GM11168 (cell line): ENCODE measurements at regions not wholly inside any gene's neighbourhood (a gene's known extent, or its start where the extent isn't known, plus 50 kb on each side); places are given as distances from the start of the nearest gene placed in this dataset.
"Not testable (repeated sequence)": the region's sequence is repeated elsewhere in the genome, so short reads cannot be mapped to it uniquely, and the experiment has no call there.

Experiments used
- in situ Hi-C: fragments of 300-500 bp; cut with MboI; formaldehyde crosslinking; loops from one replicate; pipeline ENCODE4 v1.12.0; 2022; ENCODE audit warnings: low sequenced_read_pairs; ENCODE audit not compliant: unreplicated experiment

DNA sequence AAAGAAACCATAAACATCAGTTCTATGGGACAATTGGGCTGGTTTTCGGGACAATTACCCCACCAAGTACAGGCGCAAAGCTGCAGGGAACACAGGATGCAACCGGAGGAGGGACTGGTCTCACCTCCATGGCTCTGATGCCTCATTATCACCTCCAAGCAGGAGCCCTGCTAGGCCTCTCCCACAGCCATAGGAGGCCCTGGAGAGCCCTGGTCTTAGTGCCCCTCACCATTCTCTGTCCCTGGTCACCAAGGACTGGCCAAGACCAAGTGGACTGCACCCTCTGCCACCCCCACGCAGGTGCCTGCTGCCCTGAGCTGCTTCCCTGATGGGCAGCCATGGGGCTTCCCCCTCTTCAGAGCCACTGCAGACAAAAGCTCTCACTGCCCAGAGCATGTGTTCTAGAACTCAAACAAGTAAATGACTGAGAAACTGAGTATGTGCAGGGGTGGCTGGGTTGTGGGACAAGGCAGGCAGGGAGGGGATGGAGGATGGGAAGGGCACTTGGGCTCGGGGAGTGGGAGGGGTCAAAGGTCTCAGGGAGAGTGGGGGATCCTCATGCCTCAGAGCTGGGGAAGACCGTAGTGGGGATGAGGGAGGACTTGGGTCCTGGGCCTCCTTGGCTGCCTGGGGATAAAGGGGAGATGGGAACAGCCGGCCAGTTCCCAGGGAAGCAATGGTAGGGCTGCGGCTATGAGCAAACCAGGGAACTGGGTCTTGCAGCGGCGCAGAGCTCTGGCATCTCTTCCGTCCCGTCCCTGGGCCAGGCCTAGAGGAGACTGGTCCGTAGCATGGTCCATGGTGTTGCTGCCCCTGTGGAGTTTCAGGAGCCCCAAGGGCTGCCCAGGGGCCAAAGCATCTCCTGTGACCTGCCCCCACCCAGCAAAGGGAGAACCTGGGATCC, 435.1 kb downstream of the PREX1 start:
- in situ Hi-C loops: no loop called here

- in situ Hi-C loops: no loop called here
Measured at GRCh38 chr20:48390981-48391380, 436.8 kb downstream of the PREX1 start.

DNA sequence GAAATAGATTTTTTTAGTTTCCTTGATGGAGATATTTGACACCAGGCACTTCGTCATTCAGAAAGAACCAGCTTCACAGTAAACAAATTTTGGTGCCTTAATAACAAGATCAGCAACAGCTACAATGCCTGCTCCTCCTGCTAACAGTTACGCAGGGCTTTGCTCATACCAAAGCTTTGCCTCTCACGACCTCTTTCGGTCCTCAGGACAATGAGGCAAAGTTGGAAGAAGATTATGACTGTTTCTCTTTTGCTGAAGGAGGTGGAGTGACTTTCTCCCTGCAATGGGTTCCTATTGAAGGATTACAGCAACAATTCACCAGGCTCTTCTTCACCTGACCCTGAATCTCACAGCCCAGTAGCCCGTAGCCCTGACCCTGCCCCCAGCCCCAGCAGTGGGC, 440.1 kb downstream of the PREX1 start:
- in situ Hi-C loops: no loop called here

DNA sequence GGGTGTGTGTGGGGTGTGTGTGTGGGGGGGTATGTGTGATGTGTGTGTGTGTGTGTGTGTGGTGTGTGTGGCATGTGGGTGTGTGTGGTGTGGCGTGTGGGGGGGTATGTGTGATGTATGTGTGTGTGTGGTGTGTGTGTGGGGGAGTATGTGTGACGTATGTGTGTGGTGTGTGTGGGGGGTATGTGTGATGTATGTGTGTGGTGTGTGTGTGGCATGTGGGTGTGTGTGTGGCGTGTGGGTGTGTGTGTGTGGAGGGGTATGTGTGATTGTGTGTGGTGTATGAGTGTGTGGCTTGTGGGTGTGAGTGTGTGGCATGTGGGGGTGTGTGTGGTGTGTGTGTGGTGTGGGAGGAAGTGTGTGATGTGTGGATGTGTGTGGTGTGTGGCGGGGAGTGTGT, 442.3 kb downstream of the PREX1 start:
- in situ Hi-C loops: no loop called here

DNA sequence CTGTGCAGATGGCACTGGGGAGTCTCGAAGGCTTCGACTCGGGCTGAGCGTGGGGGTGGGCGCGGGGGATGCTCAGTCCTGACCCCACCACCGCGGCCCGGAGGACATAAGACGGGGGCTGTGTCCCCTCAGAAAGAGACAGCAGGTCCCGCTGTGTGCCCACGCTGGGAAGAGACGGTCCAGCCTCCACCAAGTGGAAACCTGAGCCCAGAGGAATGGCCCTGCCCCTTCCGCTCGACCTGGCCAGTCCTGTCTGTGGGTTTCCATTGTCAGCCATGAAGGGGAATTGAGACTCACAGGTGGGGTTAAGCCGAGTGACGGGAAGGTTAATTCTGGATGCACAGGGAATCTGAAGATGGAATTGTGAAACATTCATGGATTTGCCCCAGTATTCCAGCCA, 442.7 kb downstream of the PREX1 start:
- in situ Hi-C loops: no loop called here

DNA sequence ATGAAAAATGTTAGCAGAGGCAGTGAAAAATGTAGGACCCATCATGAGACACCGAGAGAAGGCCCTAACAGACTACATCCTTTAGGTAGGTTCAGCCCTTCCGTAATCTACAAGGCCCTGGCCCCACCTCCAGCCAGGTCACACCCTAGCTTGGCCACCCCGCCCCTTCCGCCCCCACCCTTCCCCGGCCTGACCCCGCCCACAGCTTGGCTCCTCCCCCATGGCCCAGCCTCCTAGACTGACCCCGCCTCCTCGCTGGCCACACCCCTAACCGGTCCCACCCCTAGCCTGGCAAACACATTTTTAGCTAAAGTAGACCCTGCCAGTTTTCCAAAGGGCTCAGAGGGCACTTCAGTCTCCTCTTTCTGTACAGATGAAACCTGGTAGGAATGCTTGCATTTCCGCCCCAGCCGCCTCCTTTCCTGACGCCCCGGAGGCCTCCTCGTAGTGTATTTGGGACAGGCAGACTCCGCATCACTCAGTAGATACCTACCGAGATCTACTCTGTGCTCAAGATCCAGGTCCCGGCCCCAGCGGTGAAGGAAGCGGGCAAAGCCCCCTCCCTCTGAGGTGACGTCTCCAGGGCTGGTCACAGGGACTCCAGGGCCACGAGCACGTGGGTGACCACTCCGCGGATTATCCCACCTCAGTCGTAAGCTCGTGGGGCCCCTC, 443.5 kb downstream of the PREX1 start:
- in situ Hi-C loops: no loop called here

GRCh38 chr20:48383252-48383651, 444.5 kb downstream of the PREX1 start:
- in situ Hi-C loops: no loop called here

DNA sequence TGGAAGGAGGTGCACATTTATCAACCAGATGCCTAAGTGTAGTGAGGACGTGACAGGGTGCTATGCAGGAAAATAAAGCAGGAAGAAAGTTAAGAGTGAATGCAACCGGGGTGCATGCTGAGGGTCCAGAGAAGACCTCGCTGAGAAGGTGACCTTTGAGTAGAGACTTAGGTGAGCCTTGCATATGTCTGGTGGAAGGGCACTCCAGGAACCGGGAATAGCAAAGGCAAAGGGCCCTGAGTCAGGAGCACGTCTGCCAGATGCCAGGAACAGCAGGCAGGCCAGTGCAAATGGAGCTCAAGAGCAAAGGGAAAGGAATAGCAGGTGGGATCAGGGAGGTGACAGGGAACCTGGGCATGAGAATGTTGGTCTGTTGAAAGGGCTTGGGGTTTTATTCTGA, 445.5 kb downstream of the PREX1 start:
- in situ Hi-C loops: no loop called here

GRCh38 chr20:48381353-48382120, 446.3 kb downstream of the PREX1 start:
- in situ Hi-C loops: no loop called here

- in situ Hi-C loops: no loop called here
Measured at GRCh38 chr20:48380661-48381060, 447.1 kb downstream of the PREX1 start.

- in situ Hi-C loops: no loop called here
Measured at GRCh38 chr20:48378976-48379675, 448.7 kb downstream of the PREX1 start.

- in situ Hi-C loops: no loop called here
Measured at GRCh38 chr20:48377940-48378339, 449.9 kb downstream of the PREX1 start.

- in situ Hi-C loops: no loop called here
Measured at GRCh38 chr20:48375804-48376203, 452.0 kb downstream of the PREX1 start.

GRCh38 chr20:48374991-48375595, 452.7 kb downstream of the PREX1 start:
- in situ Hi-C loops: no loop called here

DNA sequence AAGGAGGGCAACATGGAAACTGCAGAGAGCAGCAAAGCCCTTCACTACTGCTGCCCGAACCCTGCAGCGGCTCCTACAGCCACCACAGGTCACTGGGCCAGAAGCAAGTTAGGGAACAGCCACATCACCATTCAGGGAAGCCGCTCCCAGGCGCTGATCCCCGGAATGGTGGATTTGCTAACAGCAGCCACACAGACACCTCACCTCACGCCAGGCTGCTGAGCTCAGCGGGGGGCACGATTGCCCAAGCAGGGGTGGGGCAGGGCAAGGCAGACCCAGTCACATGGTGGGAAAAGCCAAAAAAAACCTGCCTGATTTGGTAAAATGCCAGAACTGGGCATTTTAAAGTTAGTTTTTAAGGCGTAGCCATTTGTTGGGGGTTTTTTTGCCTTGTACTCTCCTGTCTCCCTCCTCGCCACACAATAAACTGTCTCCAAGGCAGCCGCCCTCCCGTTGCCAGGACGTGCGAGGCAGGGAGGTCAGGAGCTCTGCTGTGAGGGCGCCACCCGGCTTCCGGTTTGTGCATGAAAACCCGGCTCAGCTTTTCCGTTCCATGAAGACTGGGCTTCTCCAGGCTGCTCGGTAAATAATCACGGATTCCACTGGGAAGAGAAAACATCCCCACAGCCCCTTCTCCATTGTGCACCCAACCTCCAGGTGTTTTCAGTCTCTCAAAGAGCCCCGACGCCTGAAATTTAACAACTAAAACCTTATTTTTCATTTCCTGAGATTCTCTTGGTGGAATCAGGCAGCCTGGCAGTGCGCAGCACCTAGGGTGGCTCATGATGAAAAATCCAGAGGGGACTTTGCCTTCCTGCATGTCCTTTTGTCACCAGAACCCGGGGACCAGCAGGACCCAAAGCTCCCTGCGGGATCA, 453.5 kb downstream of the PREX1 start:
- in situ Hi-C loops: not testable (repeated sequence)

DNA sequence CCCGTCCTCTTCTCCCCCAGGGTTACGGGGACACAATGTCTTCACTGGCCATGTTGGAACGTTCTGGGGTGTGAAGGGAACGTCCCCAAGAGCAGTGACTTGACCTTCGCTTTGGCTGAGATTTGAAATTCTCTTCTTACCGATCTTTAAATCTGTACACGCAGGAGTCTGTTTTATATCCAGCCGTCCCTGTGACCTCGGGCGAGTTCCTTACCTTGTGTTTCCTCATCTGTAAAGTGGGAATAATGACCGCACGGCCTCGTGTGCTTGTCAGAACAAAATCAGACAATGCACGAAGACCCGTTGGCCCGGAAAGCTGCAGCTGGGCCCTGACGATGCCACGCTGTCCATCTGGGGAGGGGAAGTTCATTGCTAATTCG, 454.3 kb downstream of the PREX1 start:
- in situ Hi-C loops: no loop called here

- in situ Hi-C loops: not testable (repeated sequence)
Measured at GRCh38 chr20:48372851-48373554, 454.8 kb downstream of the PREX1 start.

DNA sequence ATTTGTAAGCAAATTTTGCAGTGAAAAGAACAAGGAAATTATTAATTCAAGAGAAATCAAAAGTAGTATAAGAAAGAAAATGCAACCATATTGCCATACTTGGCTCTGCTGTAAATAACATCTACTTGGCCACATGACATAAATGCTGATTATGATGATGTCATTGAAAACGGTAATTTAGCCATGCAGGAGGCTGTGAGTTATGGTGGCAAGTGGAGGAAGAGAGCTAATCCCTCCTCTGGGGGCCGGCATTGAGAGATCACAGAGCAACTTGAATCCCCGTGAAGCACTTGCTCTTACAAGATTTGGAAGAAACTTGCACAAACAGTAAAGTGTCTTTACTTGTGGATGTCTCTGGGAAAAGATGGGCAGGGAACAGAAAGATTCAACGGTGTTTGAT, 456.6 kb downstream of the PREX1 start:
- in situ Hi-C loops: no loop called here
